Fibroblast of pulmonary artery (primary cell): ENCODE measurements at regions not wholly inside any gene's neighbourhood (a gene's known extent, or its start where the extent isn't known, plus 50 kb on each side); places are given as distances from the start of the nearest gene placed in this dataset.

Experiments
- DNase-seq: peaks from one replicate; pipeline ENCODE4 v3.0.0-alpha.2; 2010; ENCODE audit warnings: low read depth
- H3K4me3 ChIP-seq: replicated peaks from 2 replicates; pipeline ENCODE4 v1.5.1; 2011; ENCODE audit warnings: low read depth, mild to moderate bottlenecking, control low read depth, low read length, moderate library complexity
- CTCF ChIP-seq: IDR thresholded peaks from 2 replicates; pipeline ENCODE4 v1.5.1; 2011; ENCODE audit warnings: mild to moderate bottlenecking, control low read depth, low read length, inconsistent platforms; ENCODE audit errors: missing control alignments

DNA sequence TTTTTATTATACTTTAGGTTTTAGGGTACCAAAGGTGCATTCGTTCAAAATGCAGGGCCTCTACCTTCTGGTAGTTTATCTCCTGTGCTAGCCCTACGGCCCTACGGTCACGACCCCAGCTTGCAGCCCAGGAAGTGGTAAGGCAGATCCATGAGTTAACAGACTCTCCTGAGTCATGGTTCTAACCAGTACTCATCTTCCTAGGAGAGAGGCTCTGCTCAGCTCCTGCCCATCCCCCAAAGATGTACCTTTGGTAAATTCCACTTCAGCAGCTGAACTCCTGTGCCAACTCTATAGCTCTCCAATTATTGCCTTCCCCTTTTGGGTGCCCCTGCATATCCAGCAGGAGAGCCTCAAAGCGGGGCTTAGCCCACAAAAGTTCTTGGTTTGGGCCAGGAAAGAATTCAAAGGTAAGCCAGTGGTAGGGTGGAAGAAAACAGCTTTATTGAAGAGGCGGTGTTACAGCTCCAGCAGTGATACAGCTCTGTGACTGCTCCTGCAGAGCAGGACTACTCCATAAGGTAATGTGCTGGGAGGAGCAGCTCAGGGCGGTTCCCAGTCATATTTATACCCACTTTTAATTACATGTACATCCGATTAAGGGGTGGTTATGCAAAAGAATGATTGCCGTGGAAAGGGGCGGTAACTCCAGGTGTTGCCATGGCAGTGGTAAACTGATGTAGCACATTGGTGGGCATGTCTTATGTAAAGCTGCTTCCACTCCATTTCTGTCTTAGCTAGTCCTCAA, 241.4 kb downstream of the PMP22 start:
- H3K4me3 ChIP-seq = no peak overlapping the region
- no peak for TF ChIP-seq CTCF
- DNase-seq = no peak

- no peak for TF ChIP-seq CTCF
- no peak for DNase-seq
- no peak overlapping the region for H3K4me3 ChIP-seq
Measured at GRCh38 chr17:15019158-15019557, 246.0 kb downstream of the PMP22 start.

DNA sequence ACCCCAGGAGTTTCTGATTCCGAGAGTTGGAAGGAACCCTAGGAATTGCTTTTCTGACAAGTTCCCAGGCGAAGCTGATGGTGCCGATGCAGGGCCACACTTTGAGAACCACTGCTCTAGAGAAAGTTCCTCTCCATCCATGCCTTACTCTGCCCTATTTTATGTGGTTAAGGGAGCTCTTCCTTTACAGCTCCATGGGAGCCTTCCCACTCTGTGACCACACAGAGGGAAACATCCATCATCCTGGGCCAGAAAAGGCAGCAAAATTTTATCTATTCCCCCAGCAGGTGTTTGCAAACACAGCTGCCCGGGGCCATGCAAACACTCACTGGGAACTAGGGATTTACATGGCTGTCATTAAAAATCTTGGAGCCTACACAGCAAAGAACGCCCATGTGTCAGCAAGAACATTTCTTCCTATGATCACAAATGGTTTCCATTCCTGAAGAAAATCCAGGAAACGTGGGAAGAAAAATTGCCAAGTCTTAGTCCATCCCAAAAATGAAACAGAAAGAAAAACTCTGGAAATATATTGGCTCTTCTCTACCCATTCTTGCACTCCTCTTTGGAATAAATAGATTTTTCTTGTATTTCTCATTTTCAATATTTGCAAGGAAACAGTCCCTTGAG, 252.7 kb downstream of the PMP22 start:
- no peak overlapping the region for H3K4me3 ChIP-seq
- no peak for TF ChIP-seq CTCF
- DNase-seq = no peak

DNA sequence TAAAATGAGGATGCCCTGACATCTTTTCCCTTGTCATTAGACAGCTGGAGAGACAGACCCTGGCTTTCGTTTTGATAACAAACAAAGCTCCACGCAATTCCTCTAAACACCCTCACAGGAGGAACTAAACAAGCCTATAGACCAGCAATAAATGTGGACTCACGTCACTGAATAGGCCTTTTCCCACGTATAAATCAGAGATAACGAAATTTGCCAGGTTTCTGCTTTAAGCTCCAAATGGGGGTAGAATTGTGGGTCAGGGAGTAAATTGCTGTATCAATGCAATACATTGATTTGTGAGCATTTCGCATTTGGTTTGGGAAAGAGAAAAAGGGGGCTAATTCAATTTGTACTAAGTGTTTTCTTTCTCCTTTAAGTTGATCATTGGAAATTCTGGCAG, 256.0 kb downstream of the PMP22 start:
- no peak for DNase-seq
- H3K4me3 ChIP-seq = no peak overlapping the region
- TF ChIP-seq CTCF = no peak

DNA sequence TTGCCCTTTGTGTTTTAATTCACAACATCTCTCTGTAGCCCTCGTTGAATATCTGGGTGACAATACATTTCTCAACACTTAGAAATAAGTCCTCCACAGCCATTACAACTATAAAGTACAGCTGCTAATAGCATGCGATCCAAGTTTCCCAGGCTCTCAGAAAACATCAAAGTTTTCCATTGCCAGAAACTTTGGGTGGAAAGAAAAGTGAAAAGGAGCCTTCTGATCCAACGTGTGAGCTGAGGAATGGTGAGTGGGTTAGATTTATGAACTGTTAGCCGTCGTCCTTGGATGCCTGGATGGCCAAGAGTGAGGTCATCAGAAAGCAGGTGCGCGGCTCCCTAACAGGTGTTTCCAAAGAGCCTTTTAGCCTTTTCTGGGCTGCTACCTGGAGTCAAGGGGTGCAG, 258.0 kb downstream of the PMP22 start:
- DNase-seq = no peak
- no peak for TF ChIP-seq CTCF
- no peak overlapping the region for H3K4me3 ChIP-seq

GRCh38 chr17:15006421-15007128, 258.6 kb downstream of the PMP22 start:
- no peak for TF ChIP-seq CTCF
- DNase-seq = no peak
- H3K4me3 ChIP-seq = no peak overlapping the region
